H9 (cell line): ENCODE measurements at regions not wholly inside any gene's neighbourhood (a gene's known extent, or its start where the extent isn't known, plus 50 kb on each side); places are given as distances from the start of the nearest gene placed in this dataset.

ENCODE experiments used
- DNase-seq: peaks from one replicate; pipeline ENCODE4 v3.0.0-alpha.2; 2017
- H2AFZ ChIP-seq: one replicate; pipeline ENCODE4 v1.6.1; 2013; ENCODE audit warnings: mild to moderate bottlenecking, low read length, control low read depth, moderate library complexity
- H2AK5ac ChIP-seq: 2 replicates; pipeline ENCODE4 v1.6.1; 2013; ENCODE audit warnings: low read length, control low read depth, mixed read lengths; ENCODE audit not compliant: insufficient read length
- H2BK120ac ChIP-seq: one replicate; pipeline ENCODE4 v1.6.1; 2013; ENCODE audit warnings: low read depth, mild to moderate bottlenecking, low read length, control low read depth, inconsistent platforms; ENCODE audit not compliant: poor library complexity, severe bottlenecking
- H2BK12ac ChIP-seq: 2 replicates; pipeline ENCODE4 v1.6.1; 2013; ENCODE audit warnings: low read length, control low read depth, mixed read lengths, low read depth; ENCODE audit not compliant: insufficient read length
- H2BK15ac ChIP-seq: 2 replicates; pipeline ENCODE4 v1.6.1; 2013; ENCODE audit warnings: low read depth, low read length, control low read depth
- H2BK20ac ChIP-seq: one replicate; pipeline ENCODE4 v1.6.1; 2013; ENCODE audit warnings: low read depth, mild to moderate bottlenecking, low read length, control low read depth, inconsistent platforms; ENCODE audit not compliant: poor library complexity, severe bottlenecking
- H2BK5ac ChIP-seq: 2 replicates; pipeline ENCODE4 v1.6.1; 2013; ENCODE audit warnings: low read length, control low read depth, mixed read lengths; ENCODE audit not compliant: insufficient read length
- H3K14ac ChIP-seq: 2 replicates; pipeline ENCODE4 v1.6.1; 2013; ENCODE audit warnings: low read length, control low read depth; ENCODE audit not compliant: insufficient read depth
- H3K18ac ChIP-seq: 2 replicates; pipeline ENCODE4 v1.6.1; 2013; ENCODE audit warnings: low read depth, mild to moderate bottlenecking, mixed read lengths, low read length, control low read depth; ENCODE audit not compliant: insufficient read length
- H3K23ac ChIP-seq: 2 replicates; pipeline ENCODE4 v1.6.1; 2013; ENCODE audit warnings: low read length, control low read depth, mixed read lengths, low read depth; ENCODE audit not compliant: insufficient read length
- H3K23me2 ChIP-seq: 2 replicates; pipeline ENCODE4 v1.6.1; 2013; ENCODE audit warnings: low read depth, mild to moderate bottlenecking, mixed read lengths, low read length, control low read depth; ENCODE audit not compliant: insufficient read length, poor library complexity, severe bottlenecking
- H3K27ac ChIP-seq: 2 replicates; pipeline ENCODE4 v1.5.1; 2013; ENCODE audit warnings: low read length, control low read depth, mixed read lengths, low read depth; ENCODE audit not compliant: insufficient read length
- H3K27me3 ChIP-seq: 2 replicates; pipeline ENCODE4 v1.6.1; 2013; ENCODE audit warnings: low read length, control low read depth, inconsistent platforms; ENCODE audit not compliant: insufficient read depth
- H3K4ac ChIP-seq: 2 replicates; pipeline ENCODE4 v1.6.1; 2013; ENCODE audit warnings: low read depth, mild to moderate bottlenecking, control low read depth, inconsistent platforms, low read length, moderate library complexity
- H3K4me1 ChIP-seq: 2 replicates; pipeline ENCODE4 v1.6.1; 2013; ENCODE audit warnings: low read length, control low read depth, inconsistent platforms; ENCODE audit not compliant: insufficient read depth
- H3K4me2 ChIP-seq: 2 replicates; pipeline ENCODE4 v1.6.1; 2013; ENCODE audit warnings: low read length, control low read depth, mixed read lengths; ENCODE audit not compliant: insufficient read length, insufficient read depth
- H3K56ac ChIP-seq: 2 replicates; pipeline ENCODE4 v1.6.1; 2013; ENCODE audit warnings: low read depth, mild to moderate bottlenecking, mixed read lengths, low read length, control low read depth; ENCODE audit not compliant: insufficient read length
- H3K79me1 ChIP-seq: 2 replicates; pipeline ENCODE4 v1.6.1; 2013; ENCODE audit warnings: low read depth, mild to moderate bottlenecking, moderate library complexity, low read length, control low read depth, inconsistent platforms; ENCODE audit not compliant: insufficient read depth, poor library complexity, severe bottlenecking
- H3K79me2 ChIP-seq: 2 replicates; pipeline ENCODE4 v1.6.1; 2013; ENCODE audit warnings: low read length, control low read depth, inconsistent platforms; ENCODE audit not compliant: insufficient read depth
- H3K9ac ChIP-seq: 2 replicates; pipeline ENCODE4 v1.6.1; 2013; ENCODE audit warnings: low read length, control low read depth, mixed read lengths; ENCODE audit not compliant: insufficient read length; ENCODE audit errors: extremely low read depth
- H3K9me3 ChIP-seq: one replicate; pipeline ENCODE4 v1.6.1; 2013; ENCODE audit warnings: low read depth, low read length, inconsistent platforms; ENCODE audit not compliant: control insufficient read depth
- H3T11ph ChIP-seq: one replicate; pipeline ENCODE4 v1.6.1; 2013; ENCODE audit warnings: mild to moderate bottlenecking, low read length, control low read depth, inconsistent platforms
- H4K20me1 ChIP-seq: one replicate; pipeline ENCODE4 v1.6.1; 2013; ENCODE audit not compliant: control insufficient read depth, insufficient read length, insufficient read depth
- H4K5ac ChIP-seq: 2 replicates; pipeline ENCODE4 v1.6.1; 2013; ENCODE audit warnings: low read depth, mild to moderate bottlenecking, mixed read lengths, low read length, control low read depth; ENCODE audit not compliant: insufficient read length
- H4K8ac ChIP-seq: replicated peaks from 2 replicates; pipeline ENCODE4 v1.6.1; 2013; ENCODE audit warnings: low read length, control low read depth, mixed read lengths, low read depth; ENCODE audit not compliant: insufficient read length
- H4K91ac ChIP-seq: 2 replicates; pipeline ENCODE4 v1.6.1; 2013; ENCODE audit warnings: low read depth, mild to moderate bottlenecking, moderate library complexity, mixed read lengths, low read length, control low read depth; ENCODE audit not compliant: insufficient read length
- H3K27ac Mint-ChIP-seq, 3 experiments: 2 replicates in 2 of 3; 3 replicates in 1 of 3; pipeline ENCODE4 v1.8.0; 2020 to 2021; ENCODE audit warnings: mixed read lengths in 3 of 3, mild to moderate bottlenecking in 1 of 3, moderate library complexity in 1 of 3
- H3K27me3 Mint-ChIP-seq: 2 replicates; pipeline ENCODE4 v1.8.0; 2021; ENCODE audit warnings: low read depth, mild to moderate bottlenecking, moderate library complexity, mixed read lengths
- H3K36me3 Mint-ChIP-seq, 3 experiments: 2 replicates in 2 of 3; 3 replicates in 1 of 3; pipeline ENCODE4 v1.8.0; 2020 to 2021; ENCODE audit warnings: low read depth in 3 of 3, mixed read lengths in 3 of 3; ENCODE audit not compliant: insufficient read depth in 1 of 3
- H3K4me1 Mint-ChIP-seq, 2 experiments: 2 replicates each; pipeline ENCODE4 v1.8.0; 2020; ENCODE audit warnings: mixed read lengths in 2 of 2
- H3K4me3 Mint-ChIP-seq, 2 experiments: 2 replicates in 1 of 2; 3 replicates in 1 of 2; pipeline ENCODE4 v1.8.0; 2020 to 2021; ENCODE audit warnings: mild to moderate bottlenecking in 2 of 2, mixed read lengths in 2 of 2, moderate library complexity in 1 of 2
- H3K9me3 Mint-ChIP-seq, 2 experiments: 2 replicates in 1 of 2; 3 replicates in 1 of 2; pipeline ENCODE4 v1.8.0; 2020; ENCODE audit warnings: mild to moderate bottlenecking in 2 of 2, mixed read lengths in 2 of 2, moderate library complexity in 1 of 2
- CTCF ChIP-seq: fragments of 200-600 bp; sonication (generic); conservative IDR thresholded peaks from 3 replicates; pipeline ENCODE4 v1.8.0; 2021; ENCODE audit warnings: antibody characterized with exemption, mild to moderate bottlenecking
- WGBS: extraction: QIAGEN DNeasy Blood & Tissue Kit; methylation state at CpG from one replicate; pipeline ENCODE4 v1.1.7; 2013; ENCODE audit warnings: missing lambda C conversion rate, low lambda C conversion rate, mixed read lengths; ENCODE audit not compliant: insufficient read length; ENCODE audit errors: extremely low coverage; 5-methylcytosine and 5-hydroxymethylcytosine counted together

DNA sequence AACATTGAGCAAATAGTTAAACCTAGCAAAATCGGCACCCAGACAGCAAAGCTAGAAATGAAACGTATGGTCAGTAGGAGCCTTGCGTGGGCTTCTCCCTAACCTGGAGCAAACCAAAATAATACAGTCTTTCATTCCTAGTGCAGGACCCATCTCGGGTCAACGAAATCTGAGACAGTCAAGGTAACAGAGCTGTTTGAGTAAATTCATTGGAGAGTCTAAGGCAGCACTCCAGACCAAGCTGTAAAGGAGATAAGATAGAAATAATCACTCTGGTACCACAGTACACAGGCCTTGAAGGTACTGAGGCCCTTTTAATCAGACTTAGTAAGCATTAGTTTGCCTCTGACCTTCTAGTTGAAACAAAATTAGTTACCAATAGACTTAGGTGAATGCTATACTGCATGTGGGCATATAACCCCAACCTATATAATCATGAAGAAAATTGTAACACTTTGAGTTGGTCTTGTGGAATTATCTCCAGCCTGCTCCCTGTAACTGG lies 54.4 kb upstream of the BICD1 start:
- WGBS: no CpG with 5 or more reads among the region's 5 CpGs

More for the DNA sequence above, 54.4 kb upstream of the BICD1 start:
- Histone ChIP-seq H3K79me2 (no peaks in the 10 kb centered on the region), H3K18ac (no peak overlapping the region), H3K23ac (no peak overlapping the region), H3K23me2 (no peaks in the 10 kb centered on the region), H4K8ac (no peak overlapping the region), H3K27me3 (no peaks in the 10 kb centered on the region), H4K20me1 (no peaks in the 10 kb centered on the region), H3K4ac (no peak overlapping the region), H4K91ac (no peak overlapping the region), H2BK120ac (no peak overlapping the region), H2BK20ac (no peak overlapping the region), H2BK5ac (no peak overlapping the region), H3K56ac (no peak overlapping the region), H3T11ph (no peak overlapping the region), H2AK5ac (no peak overlapping the region), H3K27ac (no peak overlapping the region), H3K9ac (no peak overlapping the region), H2AFZ (no peak overlapping the region), H3K4me2 (no peak overlapping the region), H4K5ac (no peak overlapping the region), H2BK12ac (no peak overlapping the region), H3K9me3 (peaks cover 7% of the 10 kb centered on the region), H3K4me1 (no peaks in the 10 kb centered on the region), H2BK15ac (no peak overlapping the region), H3K79me1 (no peaks in the 10 kb centered on the region), H3K14ac (no peak overlapping the region)
- H3K4me1 Mint-ChIP-seq: peaks cover 13 to 14% of the 10 kb centered on the region in 2 experiments
- H3K4me3 Mint-ChIP-seq: no peak overlapping the region
- TF ChIP-seq CTCF: no peak
- peaks cover 27 to 29% of the 10 kb centered on the region in 2 experiments for H3K9me3 Mint-ChIP-seq
- peak overlapping the region in 1 of 3 experiments; percentile 56; a peak in 1 of 7 replicates for H3K27ac Mint-ChIP-seq
- H3K36me3 Mint-ChIP-seq: peaks cover 6 to 27% (median 11%) of the 10 kb centered on the region in 3 experiments; a peak in 4 of 7 replicates
- H3K27me3 Mint-ChIP-seq: no peaks in the 10 kb centered on the region; the same call in 1 of the 2 replicates
- no peak for DNase-seq
